WI38 (cell line): ENCODE measurements at regions not wholly inside any gene's neighbourhood (a gene's known extent, or its start where the extent isn't known, plus 50 kb on each side); places are given as distances from the start of the nearest gene placed in this dataset.
"Not testable (repeated sequence)": the region's sequence is repeated elsewhere in the genome, so short reads cannot be mapped to it uniquely, and the experiment has no call there.

Source experiments
- H3K4me3 ChIP-seq: 2 replicates; pipeline ENCODE4 v1.5.1; 2011; ENCODE audit warnings: low read depth, mild to moderate bottlenecking, control low read depth, low read length

- H3K4me3 ChIP-seq = not testable (repeated sequence)
Measured at GRCh38 chr16:16609627-16610026, 230.7 kb downstream of the NPIPA7 start.

GRCh38 chr16:16610389-16610967 is 231.5 kb downstream of the NPIPA7 start:
- not testable (repeated sequence) for H3K4me3 ChIP-seq

GRCh38 chr16:16613212-16613611 is 234.3 kb downstream of the NPIPA7 start:
- H3K4me3 ChIP-seq = not testable (repeated sequence)

GRCh38 chr16:16614484-16614883 is 235.5 kb downstream of the NPIPA7 start:
- not testable (repeated sequence) for H3K4me3 ChIP-seq

GRCh38 chr16:16618963-16619465 is 240.1 kb downstream of the NPIPA7 start:
- not testable (repeated sequence) for H3K4me3 ChIP-seq

- H3K4me3 ChIP-seq = not testable (repeated sequence)
Measured at GRCh38 chr16:16624367-16624766, 245.4 kb downstream of the NPIPA7 start.

- H3K4me3 ChIP-seq = not testable (repeated sequence)
Measured at GRCh38 chr16:16625140-16625539, 246.2 kb downstream of the NPIPA7 start.

- H3K4me3 ChIP-seq = not testable (repeated sequence)
Measured at GRCh38 chr16:16627865-16628264, 248.9 kb downstream of the NPIPA7 start.

- not testable (repeated sequence) for H3K4me3 ChIP-seq
Measured at GRCh38 chr16:16638231-16638630, 259.3 kb downstream of the NPIPA7 start.

GRCh38 chr16:16638714-16639113 is 259.8 kb downstream of the NPIPA7 start:
- H3K4me3 ChIP-seq = not testable (repeated sequence)

GRCh38 chr16:16643828-16644227 is 264.9 kb downstream of the NPIPA7 start:
- not testable (repeated sequence) for H3K4me3 ChIP-seq

- H3K4me3 ChIP-seq = not testable (repeated sequence)
Measured at GRCh38 chr16:16648002-16648401, 269.1 kb downstream of the NPIPA7 start.

- not testable (repeated sequence) for H3K4me3 ChIP-seq
Measured at GRCh38 chr16:16672180-16672812, 293.4 kb downstream of the NPIPA7 start.

GRCh38 chr16:16674820-16675219 is 295.9 kb downstream of the NPIPA7 start:
- H3K4me3 ChIP-seq = not testable (repeated sequence)

- H3K4me3 ChIP-seq = not testable (repeated sequence)
Measured at GRCh38 chr16:16721849-16722248, 342.9 kb downstream of the NPIPA7 start.

- H3K4me3 ChIP-seq = not testable (repeated sequence)
Measured at GRCh38 chr16:16722666-16723065, 343.7 kb downstream of the NPIPA7 start.

- H3K4me3 ChIP-seq = not testable (repeated sequence)
Measured at GRCh38 chr16:16723819-16724519, 345.0 kb downstream of the NPIPA7 start.

GRCh38 chr16:16727048-16727447 is 348.1 kb downstream of the NPIPA7 start:
- H3K4me3 ChIP-seq = not testable (repeated sequence)

- not testable (repeated sequence) for H3K4me3 ChIP-seq
Measured at GRCh38 chr16:16742573-16742972, 363.6 kb downstream of the NPIPA7 start.

- H3K4me3 ChIP-seq = not testable (repeated sequence)
Measured at GRCh38 chr16:16754992-16755667, 376.2 kb downstream of the NPIPA7 start.
